ENCODE measurements at regions not wholly inside any gene's neighbourhood (a gene's known extent, or its start where the extent isn't known, plus 50 kb on each side); places are given as distances from the start of the nearest gene placed in this dataset.
"Not testable (repeated sequence)": the region's sequence is repeated elsewhere in the genome, so short reads cannot be mapped to it uniquely, and the experiment has no call there.

- no peak for DNase-seq (ENCODE audit: low read depth)
These were observed 193.9 kb downstream of the DLL1 start for GRCh38 chr6:170096803-170097504.

GRCh38 chr6:170096191-170096802, 194.6 kb downstream of the DLL1 start:
- no peak for DNase-seq (ENCODE audit: low read depth)

GRCh38 chr6:170095273-170095981, 195.5 kb downstream of the DLL1 start:
- DNase-seq (ENCODE audit: low read depth) = no peak

- no peak for DNase-seq (ENCODE audit: low read depth)
These were observed 196.1 kb downstream of the DLL1 start for GRCh38 chr6:170094686-170095272.

GRCh38 chr6:170093658-170094596, 197.0 kb downstream of the DLL1 start:
- DNase-seq (ENCODE audit: low read depth) = no peak

- DNase-seq (ENCODE audit: low read depth) = no peak
These were observed 197.6 kb downstream of the DLL1 start for GRCh38 chr6:170093276-170093657.

- no peak for DNase-seq (ENCODE audit: low read depth)
These were observed 198.1 kb downstream of the DLL1 start for GRCh38 chr6:170092826-170093225.

GRCh38 chr6:170091639-170092579, 199.0 kb downstream of the DLL1 start:
- no peak for DNase-seq (ENCODE audit: low read depth)

- no peak for DNase-seq (ENCODE audit: low read depth)
These were observed 199.8 kb downstream of the DLL1 start for GRCh38 chr6:170091000-170091638.

- no peak for DNase-seq (ENCODE audit: low read depth)
These were observed 200.3 kb downstream of the DLL1 start for GRCh38 chr6:170090561-170090960.

- DNase-seq (ENCODE audit: low read depth) = no peak
These were observed 200.9 kb downstream of the DLL1 start for GRCh38 chr6:170089963-170090362.

- DNase-seq (ENCODE audit: low read depth) = no peak
These were observed 202.3 kb downstream of the DLL1 start for GRCh38 chr6:170088582-170088955.

GRCh38 chr6:170087941-170088581, 202.8 kb downstream of the DLL1 start:
- peak; percentile 34 for DNase-seq (ENCODE audit: low read depth)

GRCh38 chr6:170087421-170087780, 203.5 kb downstream of the DLL1 start:
- DNase-seq (ENCODE audit: low read depth) = not testable (repeated sequence)

GRCh38 chr6:170086639-170087420, 204.0 kb downstream of the DLL1 start:
- DNase-seq (ENCODE audit: low read depth) = no peak

GRCh38 chr6:170085475-170086401, 205.1 kb downstream of the DLL1 start:
- no peak for DNase-seq (ENCODE audit: low read depth)

- no peak for DNase-seq (ENCODE audit: low read depth)
These were observed 206.6 kb downstream of the DLL1 start for GRCh38 chr6:170084166-170084730.
